A549 (cell line): ENCODE measurements at regions not wholly inside any gene's neighbourhood (a gene's known extent, or its start where the extent isn't known, plus 50 kb on each side); places are given as distances from the start of the nearest gene placed in this dataset.

Experiments used
- CHD2 ChIP-seq: fragments of 150-350 bp; IDR thresholded peaks from 2 replicates; pipeline ENCODE4 v1.6.1; 2014; ENCODE audit warnings: low read length; ENCODE audit not compliant: partially characterized antibody
- KDM1A ChIP-seq: fragments of 200-600 bp; sonication (generic); IDR thresholded peaks from 2 replicates; pipeline ENCODE4 v1.6.1; 2016; ENCODE audit warnings: low read depth, mild to moderate bottlenecking
- KDM5A ChIP-seq: fragments of 200-600 bp; sonication (generic); IDR thresholded peaks from 2 replicates; pipeline ENCODE4 v1.6.1; 2016; ENCODE audit warnings: antibody characterized with exemption, mild to moderate bottlenecking
- TF ChIP-seq, protein P1 (sequence below): fragments of >200 bp; sonication (Bioruptor Twin); formaldehyde crosslinking; IDR thresholded peaks from 3 replicates; pipeline ENCODE4 v1.5.1; 2016
- TF ChIP-seq, protein P2 (sequence below): fragments of 150-350 bp; IDR thresholded peaks from 2 replicates; pipeline ENCODE4 v1.6.1; 2014; ENCODE audit warnings: low read depth, mild to moderate bottlenecking, low read length

DNA sequence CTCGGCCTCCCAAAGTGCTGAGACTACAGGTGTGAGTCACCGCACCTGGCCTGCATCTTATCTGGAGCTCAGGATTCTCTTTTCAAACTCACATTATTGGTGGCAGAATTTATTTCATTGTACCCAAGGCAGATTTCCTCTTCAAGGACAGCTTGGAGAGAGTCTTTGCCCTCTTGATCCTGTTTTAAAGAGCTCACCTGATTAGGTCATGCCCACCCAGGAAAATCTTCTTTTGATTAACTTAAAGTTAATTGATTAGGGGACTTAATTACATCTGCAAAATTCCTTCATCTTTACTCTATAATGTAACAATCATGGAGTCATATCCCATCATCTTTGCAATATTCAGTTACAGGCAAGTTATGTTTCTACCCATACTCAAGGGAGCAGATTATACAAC is 346.4 kb downstream of the EPHA4 start:
- TF ChIP-seq KDM1A (no peak), KDM5A (no peak), CHD2 (no peak)
- TF ChIP-seq, protein P1, sequence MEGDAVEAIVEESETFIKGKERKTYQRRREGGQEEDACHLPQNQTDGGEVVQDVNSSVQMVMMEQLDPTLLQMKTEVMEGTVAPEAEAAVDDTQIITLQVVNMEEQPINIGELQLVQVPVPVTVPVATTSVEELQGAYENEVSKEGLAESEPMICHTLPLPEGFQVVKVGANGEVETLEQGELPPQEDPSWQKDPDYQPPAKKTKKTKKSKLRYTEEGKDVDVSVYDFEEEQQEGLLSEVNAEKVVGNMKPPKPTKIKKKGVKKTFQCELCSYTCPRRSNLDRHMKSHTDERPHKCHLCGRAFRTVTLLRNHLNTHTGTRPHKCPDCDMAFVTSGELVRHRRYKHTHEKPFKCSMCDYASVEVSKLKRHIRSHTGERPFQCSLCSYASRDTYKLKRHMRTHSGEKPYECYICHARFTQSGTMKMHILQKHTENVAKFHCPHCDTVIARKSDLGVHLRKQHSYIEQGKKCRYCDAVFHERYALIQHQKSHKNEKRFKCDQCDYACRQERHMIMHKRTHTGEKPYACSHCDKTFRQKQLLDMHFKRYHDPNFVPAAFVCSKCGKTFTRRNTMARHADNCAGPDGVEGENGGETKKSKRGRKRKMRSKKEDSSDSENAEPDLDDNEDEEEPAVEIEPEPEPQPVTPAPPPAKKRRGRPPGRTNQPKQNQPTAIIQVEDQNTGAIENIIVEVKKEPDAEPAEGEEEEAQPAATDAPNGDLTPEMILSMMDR = no peak
- TF ChIP-seq, protein P2, sequence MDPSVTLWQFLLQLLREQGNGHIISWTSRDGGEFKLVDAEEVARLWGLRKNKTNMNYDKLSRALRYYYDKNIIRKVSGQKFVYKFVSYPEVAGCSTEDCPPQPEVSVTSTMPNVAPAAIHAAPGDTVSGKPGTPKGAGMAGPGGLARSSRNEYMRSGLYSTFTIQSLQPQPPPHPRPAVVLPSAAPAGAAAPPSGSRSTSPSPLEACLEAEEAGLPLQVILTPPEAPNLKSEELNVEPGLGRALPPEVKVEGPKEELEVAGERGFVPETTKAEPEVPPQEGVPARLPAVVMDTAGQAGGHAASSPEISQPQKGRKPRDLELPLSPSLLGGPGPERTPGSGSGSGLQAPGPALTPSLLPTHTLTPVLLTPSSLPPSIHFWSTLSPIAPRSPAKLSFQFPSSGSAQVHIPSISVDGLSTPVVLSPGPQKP = no peak
